HepG2 (cell line): ENCODE measurements at regions not wholly inside any gene's neighbourhood (a gene's known extent, or its start where the extent isn't known, plus 50 kb on each side); places are given as distances from the start of the nearest gene placed in this dataset.

Experiments used
- CEBPB ChIP-seq: IDR thresholded peaks from 2 replicates; pipeline ENCODE4 v1.6.1; 2011; ENCODE audit warnings: low read depth, low read length, improper control_type of control experiment, borderline replicate concordance
- CTCF ChIP-seq: sonication (generic); formaldehyde crosslinking; IDR thresholded peaks from 2 replicates; pipeline ENCODE4 v1.5.0; 2020; ENCODE audit warnings: mild to moderate bottlenecking, missing genetic modification reagents, moderate library complexity
- GTF2F1 ChIP-seq: fragments of 150-350 bp; IDR thresholded peaks from 2 replicates; pipeline ENCODE4 v1.6.1; 2014; ENCODE audit warnings: low read length
- HIC2 ChIP-seq: sonication (generic); formaldehyde crosslinking; IDR thresholded peaks from 2 replicates; pipeline ENCODE4 v1.9.0; 2022; ENCODE audit warnings: low read depth, missing genetic modification reagents
- MXD3 ChIP-seq: IDR thresholded peaks from 2 replicates; pipeline ENCODE4 v1.6.1; 2016; ENCODE audit warnings: mild to moderate bottlenecking, missing biosample characterization, missing genetic modification reagents
- NRL ChIP-seq: sonication (generic); formaldehyde crosslinking; IDR thresholded peaks from 2 replicates; pipeline ENCODE4 v1.5.0; 2020; ENCODE audit warnings: missing genetic modification reagents, mild to moderate bottlenecking, moderate library complexity, borderline replicate concordance
- PLRG1 ChIP-seq: fragments of 450-650 bp; conservative IDR thresholded peaks from 2 replicates; pipeline ENCODE4 v1.6.1; 2016
- RORA ChIP-seq: sonication (generic); formaldehyde crosslinking; IDR thresholded peaks from 2 replicates; pipeline ENCODE4 v1.5.0; 2020; ENCODE audit warnings: mild to moderate bottlenecking, missing genetic modification reagents, moderate library complexity
- SOX13 ChIP-seq, 3 experiments: fragments of 450-650 bp in 1 of 3; sonication (generic) in 1 of 3; formaldehyde crosslinking in 1 of 3; IDR thresholded peaks in 2 of 3; conservative IDR thresholded peaks in 1 of 3; 2 replicates each; pipeline versions ENCODE4 v1.5.0 to v1.6.1; 2016 to 2020; ENCODE audit warnings: antibody characterized with exemption in 1 of 3, mild to moderate bottlenecking in 1 of 3, missing compliant biosample characterization in 1 of 3, missing genetic modification reagents in 1 of 3, moderate library complexity in 1 of 3
- TARDBP ChIP-seq: sonication (generic); formaldehyde crosslinking; IDR thresholded peaks from 2 replicates; pipeline ENCODE4 v1.8.0; 2022; ENCODE audit warnings: mild to moderate bottlenecking, missing genetic modification reagents
- USF2 ChIP-seq, 2 experiments: sonication (generic) in 1 of 2; formaldehyde crosslinking in 1 of 2; IDR thresholded peaks; 2 replicates each; pipeline versions ENCODE4 v1.5.1 to v1.6.1; 2011 to 2020; ENCODE audit warnings: borderline replicate concordance in 1 of 2, low read depth in 1 of 2, low read length in 1 of 2, mild to moderate bottlenecking in 1 of 2, missing genetic modification reagents in 1 of 2, moderate library complexity in 1 of 2
- YY1 ChIP-seq: IDR thresholded peaks from 2 replicates; pipeline ENCODE4 v1.6.1; 2011; ENCODE audit warnings: low read length, low read depth, moderate library complexity, mild to moderate bottlenecking; ENCODE audit not compliant: insufficient read depth, insufficient replicate concordance
- ZFY ChIP-seq: sonication (generic); formaldehyde crosslinking; IDR thresholded peaks from 2 replicates; pipeline ENCODE4 v1.4.0; 2020; ENCODE audit warnings: missing genetic modification reagents
- ZNF639 ChIP-seq: conservative IDR thresholded peaks from 2 replicates; pipeline ENCODE4 v1.6.1; 2018; ENCODE audit warnings: missing genetic modification reagents

GRCh38 chr5:17364987-17365810 lies 132.8 kb upstream of the TAF11L2 start:
- TF ChIP-seq CTCF (CRISPR knock-in tag) (no peak), SOX13 (IDR thresholded peaks at IDR 0.05) (no peak), SOX13 (CRISPR knock-in tag; conservative IDR thresholded peaks at IDR 0.05 in 1 of 2, IDR thresholded peaks at IDR 0.05 in 1 of 2) (no peak), USF2 (IDR thresholded peaks at IDR 0.05; ENCODE audit: low read depth, low read length) (no peak), USF2 (CRISPR knock-in tag; IDR thresholded peaks at IDR 0.05; ENCODE audit: borderline replicate concordance) (no peak), MXD3 (CRISPR knock-in tag) (no peak), ZFY (CRISPR knock-in tag) (no peak), ZNF639 (no peak), PLRG1 (no peak), YY1 (no peak), CEBPB (no peak), RORA (CRISPR knock-in tag) (no peak), GTF2F1 (no peak), HIC2 (CRISPR knock-in tag) (no peak), NRL (CRISPR knock-in tag) (no peak), TARDBP (CRISPR knock-in tag) (no peak)
